GM03348 (cell line): ENCODE measurements at regions not wholly inside any gene's neighbourhood (a gene's known extent, or its start where the extent isn't known, plus 50 kb on each side); places are given as distances from the start of the nearest gene placed in this dataset.
A peak's percentile ranks its signal among the peaks of the same experiment; 100 is the strongest.
"Not testable (repeated sequence)": the region's sequence is repeated elsewhere in the genome, so short reads cannot be mapped to it uniquely, and the experiment has no call there.

Experiments used
- DNase-seq: peaks from one replicate; pipeline ENCODE4 v3.0.0; 2012; ENCODE audit warnings: low spot score

DNA sequence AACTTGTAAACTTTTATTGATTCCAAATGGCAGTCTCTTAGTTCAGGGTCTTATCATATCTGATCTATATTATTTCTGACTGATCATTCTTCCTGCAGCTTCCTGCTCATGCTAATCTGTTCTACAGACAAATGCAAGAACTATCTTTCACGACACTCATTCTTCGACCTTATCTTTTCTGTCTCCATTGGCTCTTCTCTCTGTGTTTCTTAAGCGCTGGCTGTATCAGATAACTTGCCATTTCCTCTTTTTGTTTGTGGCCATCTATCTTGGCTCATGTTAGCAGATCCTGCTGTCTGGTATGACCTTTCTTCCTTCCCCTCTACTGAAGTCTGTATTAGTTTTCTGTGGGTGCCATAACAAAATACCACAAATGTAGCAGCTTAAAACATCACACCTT is 230.5 kb upstream of the PUDP start:
- no peak for DNase-seq

DNA sequence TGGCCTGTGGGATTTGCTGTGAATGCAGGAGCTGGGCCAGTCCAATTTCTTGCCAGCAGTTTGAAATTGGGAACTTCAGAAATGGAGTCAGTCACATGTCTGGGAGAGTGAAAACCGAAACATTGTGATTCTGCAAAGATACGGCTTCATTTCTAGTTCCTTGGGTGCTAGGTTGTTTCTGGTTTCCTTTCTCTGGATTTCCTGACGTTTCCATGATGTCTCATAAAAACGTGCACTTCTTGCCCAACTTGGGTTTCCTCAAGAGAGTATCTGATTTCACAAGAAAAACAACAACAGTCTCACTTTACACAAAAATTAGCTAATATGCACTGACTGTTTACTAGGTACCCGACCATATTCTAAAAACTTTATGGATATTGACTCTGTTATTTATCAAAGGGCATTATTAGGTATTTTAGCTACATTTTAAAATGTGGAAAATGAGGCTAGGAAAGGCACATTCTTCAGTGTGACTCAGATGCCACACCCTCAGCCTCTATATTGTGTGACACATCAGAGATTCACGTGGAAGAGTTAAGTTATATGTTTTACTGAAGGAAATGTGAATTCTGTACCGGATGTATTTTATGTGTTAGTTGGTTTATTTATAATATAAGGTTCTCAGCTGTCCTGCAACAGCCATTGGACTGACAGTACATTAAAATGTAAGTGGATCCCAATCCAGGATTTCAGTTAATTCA is 225.0 kb upstream of the PUDP start:
- peak; percentile 29 for DNase-seq

DNA sequence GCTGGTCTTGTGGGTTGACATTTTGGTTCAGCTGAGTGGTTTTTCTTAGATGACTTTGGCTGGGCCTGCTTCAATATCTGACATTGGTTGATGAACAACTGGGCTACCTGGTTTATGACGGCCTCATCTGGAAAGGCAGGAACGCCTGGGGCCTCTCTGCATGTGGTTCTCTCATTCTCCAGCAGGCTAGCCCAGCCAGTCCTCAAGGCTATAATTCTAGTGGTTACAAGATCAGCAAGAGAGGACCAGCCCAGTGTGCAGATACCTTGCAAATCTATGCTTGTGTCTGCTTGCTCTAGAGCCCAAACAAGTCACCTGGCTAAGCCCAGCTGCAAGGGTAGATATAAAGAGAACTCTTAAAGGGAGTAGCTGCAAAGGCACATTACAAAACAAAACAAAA is 214.2 kb upstream of the PUDP start:
- no peak for DNase-seq

DNA sequence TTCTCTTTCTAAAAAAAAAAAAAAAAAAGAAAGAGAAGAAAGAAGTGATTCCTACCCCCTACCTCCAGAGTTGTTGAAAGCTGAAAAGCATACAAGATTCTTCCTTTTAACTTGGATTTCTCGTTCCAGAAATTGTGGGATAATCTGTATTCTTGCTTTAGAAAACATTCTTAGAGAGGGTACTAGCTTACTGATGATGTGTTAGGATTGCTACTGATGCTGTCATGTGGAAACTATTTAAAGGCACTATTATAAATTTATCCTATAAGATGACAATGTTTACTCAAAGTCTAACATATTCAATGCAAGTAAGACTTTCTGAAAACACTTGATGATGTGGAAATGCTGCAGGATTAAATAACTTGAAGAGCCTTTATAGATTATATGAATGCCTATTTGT is 204.0 kb upstream of the PUDP start:
- no peak for DNase-seq

DNA sequence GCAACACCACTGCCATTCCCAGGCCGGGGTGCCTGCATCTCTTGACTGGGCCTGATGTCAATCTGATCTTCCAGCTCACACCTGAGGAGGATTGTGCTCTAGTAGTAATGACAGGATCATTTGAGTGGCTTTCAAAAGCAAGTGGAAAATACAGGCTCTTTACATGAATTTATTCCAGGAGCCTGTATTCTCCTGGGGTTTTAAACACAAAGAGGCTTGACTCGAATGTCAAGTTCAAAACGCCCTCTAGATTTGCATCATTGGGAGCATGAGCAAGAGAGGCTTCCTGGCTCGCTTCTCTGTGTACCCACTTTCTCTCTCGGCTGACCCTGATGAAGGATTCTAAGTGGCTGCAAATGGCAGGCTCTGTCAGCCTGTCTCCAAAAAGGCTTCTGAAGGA is 199.5 kb upstream of the PUDP start:
- DNase-seq = no peak

DNA sequence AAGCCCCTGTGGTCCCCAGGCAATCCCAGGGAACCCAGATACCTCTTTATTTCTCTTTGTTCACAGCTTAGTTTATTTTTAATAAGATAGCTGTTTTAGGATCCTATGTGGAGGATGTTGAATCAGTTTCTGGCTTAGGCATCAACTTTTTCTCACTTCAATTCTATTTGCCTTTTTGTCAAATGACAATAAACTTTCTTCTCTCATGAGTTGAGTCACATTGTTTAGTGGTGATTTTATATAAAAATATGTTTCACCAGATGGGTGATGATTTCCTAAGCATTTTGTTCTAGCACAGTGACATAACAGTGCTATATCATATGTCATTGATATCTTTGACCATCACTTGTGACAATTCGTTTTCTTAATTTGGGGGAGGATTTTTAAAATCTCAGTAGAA is 198.1 kb upstream of the PUDP start:
- peak; percentile 19 for DNase-seq

DNA sequence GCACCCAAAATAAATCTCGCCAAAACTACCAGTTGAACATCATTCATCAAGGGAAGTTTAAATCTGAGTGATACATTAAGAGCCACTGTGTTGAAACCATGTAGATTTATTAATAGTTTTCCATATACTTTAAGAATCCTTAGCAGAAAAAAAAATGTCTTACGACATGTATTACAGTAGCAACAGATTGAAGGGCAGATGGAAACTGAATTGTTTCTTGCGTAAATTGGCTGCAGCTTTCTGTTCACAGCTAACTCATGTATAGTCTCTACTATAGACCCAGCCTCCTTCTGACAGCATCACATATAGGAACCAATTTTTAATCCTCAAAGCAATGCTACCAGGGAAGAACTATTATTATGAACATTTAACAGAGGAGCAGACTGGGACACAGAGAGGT is 195.2 kb upstream of the PUDP start:
- no peak for DNase-seq

DNA sequence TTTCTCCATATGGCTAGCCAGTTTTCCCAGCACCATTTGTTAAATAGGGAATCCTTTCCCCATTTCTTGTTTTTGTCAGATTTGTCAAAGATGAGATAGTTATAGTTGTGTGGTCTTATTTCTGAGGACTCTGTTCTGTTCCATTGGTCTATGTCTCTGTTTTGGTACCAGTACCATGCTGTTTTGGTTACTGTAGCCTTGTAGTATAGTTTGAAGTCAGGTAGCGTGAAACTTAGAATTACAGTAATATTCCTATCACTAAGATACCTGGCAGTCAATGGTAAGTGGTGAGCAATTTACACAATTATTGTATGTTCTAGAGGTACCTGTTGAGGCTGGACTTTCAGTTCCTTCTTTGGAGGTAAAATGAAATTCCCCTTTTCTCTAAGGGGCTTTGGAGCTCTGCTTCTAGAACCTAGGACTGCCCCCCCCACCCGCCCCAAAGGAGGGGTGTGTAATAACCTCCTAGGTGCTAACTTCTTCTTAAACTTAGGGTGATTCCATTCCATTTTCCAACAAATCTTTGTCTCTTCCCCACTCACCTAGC is 187.9 kb upstream of the PUDP start:
- not testable (repeated sequence) for DNase-seq

DNA sequence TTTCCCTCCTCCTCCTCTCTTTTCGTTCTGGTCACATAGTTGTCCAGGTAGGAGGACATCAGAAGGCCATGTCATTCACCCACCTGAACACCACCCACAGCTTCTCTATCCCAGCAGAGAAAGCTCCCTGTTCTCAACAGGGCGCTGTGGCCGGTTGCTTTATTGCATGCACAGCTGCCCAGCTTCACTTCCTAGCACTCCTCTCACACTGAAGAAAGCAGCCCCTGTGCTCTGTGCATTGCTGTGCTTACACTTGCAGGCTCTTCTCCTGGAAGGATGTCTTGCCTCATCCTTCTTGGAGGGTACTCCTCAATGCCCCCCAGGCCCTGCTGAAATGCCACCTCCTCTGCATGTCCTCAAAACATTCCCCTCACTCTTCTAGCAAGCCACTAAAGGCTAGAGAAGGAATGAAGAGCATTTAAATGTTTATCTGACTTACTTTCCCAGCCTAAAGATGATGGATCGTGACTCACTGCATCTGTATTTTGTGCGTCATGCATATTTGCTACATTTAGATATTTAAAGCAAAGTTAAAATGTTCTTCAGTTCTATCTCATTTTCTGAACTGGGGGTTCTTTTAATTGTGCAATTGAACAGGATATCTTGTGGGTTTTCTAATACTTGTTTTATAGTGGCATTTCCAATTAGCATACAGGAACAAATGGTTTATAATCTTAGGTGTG is 186.4 kb upstream of the PUDP start:
- DNase-seq = peak; percentile 23

DNA sequence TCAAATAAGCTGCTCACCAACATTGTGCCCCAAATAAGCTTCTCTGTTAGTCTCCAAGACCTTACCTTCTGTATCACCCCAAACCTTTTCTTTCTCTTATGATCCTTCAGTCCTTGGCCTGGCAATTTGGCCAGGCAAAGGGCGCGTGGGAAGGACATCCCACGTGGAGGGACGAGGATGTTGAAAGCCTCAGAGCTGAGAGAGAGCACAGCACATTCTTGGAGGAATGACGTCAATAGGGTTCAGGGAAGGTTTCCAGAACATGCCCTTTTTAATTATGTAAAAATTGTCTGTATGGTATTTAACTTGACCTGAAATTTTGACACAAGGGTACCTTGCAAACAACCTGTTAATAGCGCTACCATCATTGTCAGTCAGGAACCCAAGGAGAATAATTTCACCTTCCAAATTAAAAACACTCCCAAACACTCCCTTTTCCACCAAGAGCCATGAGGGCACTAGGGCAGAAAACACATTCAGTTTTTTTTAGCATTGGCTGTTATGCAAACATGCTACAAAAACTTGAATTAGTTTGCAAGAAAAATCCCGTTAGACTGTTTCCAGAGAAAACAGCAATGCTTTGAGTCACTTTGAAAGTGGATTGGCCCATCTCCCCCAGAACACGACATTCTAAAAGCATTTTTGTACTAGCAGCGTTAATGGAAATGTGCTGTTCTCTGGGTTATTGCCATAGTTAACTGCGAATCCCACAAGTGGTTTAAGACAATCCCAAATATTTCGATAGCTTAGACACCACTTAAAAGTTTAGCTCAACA is 183.2 kb upstream of the PUDP start:
- DNase-seq = peak; percentile 34

DNA sequence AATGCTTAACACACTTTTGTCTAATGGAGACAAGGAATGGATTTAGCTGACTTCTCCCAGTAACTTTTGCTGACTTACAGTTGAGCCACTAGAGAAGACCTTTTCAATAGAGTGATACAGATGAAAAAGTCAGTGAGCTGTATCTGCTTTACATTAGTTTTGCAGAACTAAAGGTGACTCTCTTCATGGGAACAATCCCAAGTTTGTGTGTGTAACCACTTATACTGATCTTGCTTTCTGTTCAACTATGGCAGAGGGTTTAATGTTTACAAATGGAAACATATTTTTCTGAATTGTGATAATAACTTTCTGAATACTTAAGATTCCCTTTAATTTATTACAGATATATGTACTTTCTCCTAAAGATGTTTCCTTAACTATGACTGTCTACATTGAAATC is 182.6 kb upstream of the PUDP start:
- no peak for DNase-seq

DNA sequence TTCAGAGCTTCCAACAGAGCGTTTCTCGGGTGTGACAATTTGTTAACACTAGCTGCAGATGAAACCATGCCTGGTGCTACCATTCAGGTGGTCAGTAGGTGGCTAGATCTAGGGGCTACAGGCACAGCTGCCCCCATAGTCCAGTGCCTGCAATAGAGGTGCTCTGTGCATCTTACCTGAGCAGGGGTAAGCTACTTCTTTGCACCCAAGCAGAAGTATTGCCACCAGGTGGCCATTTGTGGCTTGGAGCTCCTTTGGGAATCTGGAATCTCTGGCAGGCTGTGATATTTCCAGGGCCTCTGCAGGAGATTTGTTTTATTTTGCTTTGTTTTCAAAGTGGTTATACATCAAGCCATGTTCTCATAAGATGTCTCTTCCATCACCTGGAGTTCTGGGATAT is 170.7 kb upstream of the PUDP start:
- no peak for DNase-seq

DNA sequence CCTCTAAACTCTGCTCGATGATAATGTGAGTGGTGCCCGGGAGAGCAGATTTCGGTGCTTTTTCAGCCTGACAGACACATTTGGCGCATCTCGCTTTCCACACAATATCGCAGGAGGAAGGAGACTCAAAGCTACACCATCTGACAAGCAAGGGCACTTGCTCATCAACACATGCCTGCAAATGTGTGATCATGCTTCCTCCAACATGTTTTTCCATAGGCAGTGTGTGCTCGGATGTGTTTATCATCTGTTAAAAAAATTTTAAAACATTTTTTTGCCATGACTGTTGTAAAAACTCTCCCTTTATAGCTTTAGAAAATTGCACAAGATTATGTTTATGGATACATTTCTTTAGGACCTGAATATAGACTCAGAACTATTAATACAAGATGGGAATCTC is 170.3 kb upstream of the PUDP start:
- DNase-seq = no peak

DNA sequence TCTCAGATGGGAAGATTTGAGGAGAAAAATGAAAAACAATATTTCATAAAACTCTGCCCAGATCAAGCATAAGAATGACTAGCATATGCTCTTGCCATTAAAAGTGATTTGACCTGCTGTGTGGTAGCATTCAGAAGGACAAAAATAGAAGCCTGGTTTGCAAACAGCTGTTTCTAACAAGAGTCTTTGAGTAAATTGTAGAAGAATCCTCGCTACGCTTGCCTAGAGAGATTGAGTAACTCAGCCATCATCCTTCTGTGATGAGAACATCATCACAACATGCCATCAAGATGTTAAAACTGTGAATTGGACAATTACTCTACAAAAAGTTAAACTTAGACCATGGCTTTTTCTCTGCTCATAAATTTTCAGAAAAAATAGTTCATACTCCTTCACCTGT is 168.9 kb upstream of the PUDP start:
- peak; percentile 26 for DNase-seq

DNA sequence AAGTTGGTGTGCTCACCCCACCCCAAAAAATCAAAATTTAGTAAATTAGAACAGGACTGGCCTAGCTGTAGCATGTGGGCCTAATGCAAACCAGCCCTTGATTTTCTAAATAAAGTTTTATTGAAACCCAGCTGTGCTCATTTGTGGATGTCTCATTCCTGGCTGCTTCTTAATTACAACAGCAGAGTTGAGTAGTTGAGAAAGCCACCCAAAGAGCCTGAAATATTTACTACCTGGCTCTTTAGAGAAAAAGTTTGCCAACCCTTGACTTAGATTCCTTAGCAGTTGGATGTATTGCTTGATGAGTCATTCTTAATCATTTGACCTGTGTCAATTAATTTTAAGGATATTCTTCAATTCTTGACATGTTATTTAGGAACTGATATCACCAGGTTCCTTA is 168.3 kb upstream of the PUDP start:
- DNase-seq = no peak

DNA sequence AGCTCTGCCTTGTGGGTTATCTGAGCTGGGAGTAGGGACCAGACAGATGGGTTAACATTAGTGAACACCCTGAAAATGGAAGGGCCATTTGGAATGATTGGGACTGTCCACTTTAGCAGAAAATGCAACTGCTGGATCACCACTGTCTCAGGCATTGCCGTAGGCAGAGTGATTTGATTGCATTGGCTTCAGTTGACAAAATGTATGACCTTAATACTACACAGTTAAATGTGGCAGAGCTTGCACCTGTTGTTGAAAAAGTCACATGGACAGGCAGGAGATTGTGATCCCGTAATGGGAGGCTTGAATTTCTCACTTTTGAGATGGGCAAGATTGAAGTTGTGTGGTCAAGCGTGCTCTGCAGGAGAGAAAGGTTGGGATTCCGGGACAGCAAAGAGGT is 166.5 kb upstream of the PUDP start:
- no peak for DNase-seq

DNA sequence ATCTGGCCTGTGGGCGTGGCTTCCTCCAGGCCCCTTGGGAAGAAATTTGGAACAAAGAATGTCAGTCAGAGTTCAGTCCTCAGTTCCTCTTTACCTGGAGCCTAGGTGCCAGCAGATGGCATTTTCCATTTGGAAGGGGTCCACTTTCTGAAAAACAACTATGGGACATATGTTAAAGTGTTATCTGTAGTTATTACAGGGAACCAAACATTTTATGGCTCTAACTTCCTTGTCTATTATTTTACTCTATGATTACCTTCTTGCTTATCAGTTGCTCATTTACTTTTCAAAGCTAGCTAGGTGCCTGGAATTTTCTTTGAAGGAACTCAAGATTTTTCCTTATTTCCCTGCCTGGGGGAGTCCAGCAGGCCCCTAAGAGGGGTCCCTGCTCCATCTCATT is 159.8 kb upstream of the PUDP start:
- no peak for DNase-seq

DNA sequence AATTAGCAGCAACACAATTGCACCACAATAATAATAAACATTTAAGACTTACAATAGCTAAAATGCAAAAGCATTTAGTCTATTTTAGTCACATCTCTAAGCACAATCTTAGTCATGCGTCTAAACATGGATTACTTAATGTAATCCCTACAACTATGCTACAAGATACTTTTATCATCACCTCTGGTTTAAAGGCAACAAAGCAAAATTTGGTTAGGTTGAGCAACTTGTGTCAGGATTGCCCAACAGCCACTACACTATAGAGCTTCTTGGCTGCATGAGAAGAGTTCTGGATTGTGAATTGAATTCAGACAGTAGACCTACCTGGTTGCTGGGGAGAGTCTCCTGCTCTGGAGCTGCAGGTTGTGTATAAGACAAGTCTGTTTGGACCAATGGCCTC is 146.5 kb upstream of the PUDP start:
- DNase-seq = no peak

DNA sequence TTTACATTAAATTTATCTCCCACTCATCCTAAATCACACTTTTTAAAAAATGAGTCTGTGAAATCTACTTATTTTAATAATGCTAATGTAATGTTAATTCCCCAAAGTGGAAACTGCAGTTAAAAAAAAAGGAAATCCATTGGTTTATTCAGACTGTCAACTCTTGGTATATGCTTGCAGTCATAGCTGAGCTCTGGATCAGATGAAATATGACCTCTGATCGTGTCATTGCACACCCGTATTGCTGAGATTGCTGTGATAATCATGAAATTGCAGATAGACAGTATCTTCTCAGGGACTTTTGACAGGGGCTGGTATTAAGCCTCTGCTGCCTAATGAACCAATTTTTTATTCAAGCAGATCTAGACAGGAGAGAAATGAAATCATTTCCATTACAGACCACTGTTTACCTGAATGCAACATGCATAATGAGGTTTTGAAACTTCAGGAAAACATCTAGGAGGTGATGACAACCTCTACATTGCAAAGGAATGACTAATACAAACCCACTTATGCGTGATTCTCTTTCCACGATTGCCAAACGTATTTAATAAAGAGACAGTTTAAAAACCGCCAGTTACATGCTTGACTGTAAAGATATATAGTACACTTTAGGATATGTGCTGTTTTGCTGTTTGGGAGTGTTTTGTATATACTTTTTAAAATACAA is 138.3 kb upstream of the PUDP start:
- DNase-seq = no peak

DNA sequence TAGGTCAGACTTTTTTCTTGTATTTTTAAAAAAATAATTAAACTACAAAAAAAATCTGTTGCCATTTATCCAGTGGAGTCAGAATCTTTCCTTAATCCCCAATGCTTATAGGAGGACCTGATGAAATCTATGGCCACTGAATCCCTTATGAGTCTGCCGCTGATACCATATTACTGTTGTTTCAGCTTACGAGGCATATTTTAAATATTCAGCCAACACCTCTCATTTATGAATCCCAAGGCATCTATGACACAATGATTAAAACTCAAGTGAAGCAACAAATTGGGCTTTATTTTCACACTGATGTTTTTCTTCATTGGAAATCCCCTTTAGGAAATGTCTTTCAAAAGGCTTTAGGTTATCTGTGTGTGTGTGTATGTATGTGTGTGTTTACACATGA is 137.8 kb upstream of the PUDP start:
- DNase-seq = no peak

DNA sequence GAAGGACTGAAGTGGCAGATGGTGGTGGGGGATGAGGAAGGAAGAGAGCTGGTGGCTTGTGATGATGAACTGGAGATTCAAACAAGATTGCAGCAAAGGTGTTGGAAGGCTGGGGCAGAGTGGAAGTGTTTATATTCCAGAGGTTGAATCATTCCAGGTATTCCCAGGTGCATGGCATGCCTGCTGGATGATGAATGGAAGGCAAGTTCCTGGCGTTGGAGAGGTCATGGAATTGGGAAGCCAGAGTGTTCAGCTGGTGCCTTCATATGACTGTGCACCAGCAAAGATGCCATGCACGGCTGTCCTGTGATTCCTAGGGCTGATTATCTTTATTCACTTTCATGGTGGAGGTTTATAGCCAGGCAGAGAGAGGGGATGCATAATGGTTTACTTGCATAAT is 135.8 kb upstream of the PUDP start:
- no peak for DNase-seq

DNA sequence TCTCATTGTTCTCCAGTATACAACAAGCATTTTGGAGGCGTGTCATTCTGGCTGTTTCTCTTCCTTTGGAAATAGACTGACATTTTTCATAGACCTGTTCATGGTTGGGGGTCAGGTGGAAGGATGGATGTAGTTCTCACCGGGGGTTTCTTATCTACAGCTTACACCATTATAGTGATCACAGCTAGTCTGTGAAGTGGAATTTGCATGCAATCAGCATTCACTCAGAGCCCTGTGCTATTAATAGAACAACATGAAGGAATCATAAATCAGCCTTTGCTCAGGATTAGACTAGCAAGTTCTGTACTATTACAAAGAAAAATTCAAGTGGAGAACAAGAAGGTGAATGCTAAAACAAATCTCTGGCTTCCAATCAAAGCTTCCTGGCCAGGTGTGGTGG is 132.6 kb upstream of the PUDP start:
- DNase-seq = no peak

DNA sequence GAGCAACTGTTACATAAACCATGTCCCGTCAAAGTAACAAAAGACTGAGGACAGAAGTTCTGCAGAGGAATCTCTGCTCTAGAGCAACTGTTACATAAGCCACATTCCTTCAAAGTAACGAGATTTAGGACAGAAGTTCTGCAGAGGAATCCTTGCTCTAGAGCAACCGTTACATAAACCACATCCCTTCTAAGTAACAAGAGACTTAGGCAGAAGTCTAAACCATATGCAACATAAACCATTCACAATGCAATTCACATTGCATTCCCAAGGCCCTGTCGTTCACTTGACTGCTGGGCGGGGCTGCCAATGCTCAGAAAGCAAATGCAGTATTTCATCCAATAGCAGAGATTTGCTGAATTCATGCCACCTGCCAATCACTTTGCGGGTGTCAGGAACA is 124.4 kb upstream of the PUDP start:
- DNase-seq = no peak
